Large intestine (tissue), 3 donors: ENCODE measurements at regions not wholly inside any gene's neighbourhood (a gene's known extent, or its start where the extent isn't known, plus 50 kb on each side); places are given as distances from the start of the nearest gene placed in this dataset.

Experiments
- DNase-seq, 2 donors: peaks; one replicate each; pipeline versions ENCODE4 v3.0.0 to v3.0.0-alpha.2; 2013
- H3K27ac ChIP-seq: one replicate; pipeline ENCODE4 v1.5.1; 2013; ENCODE audit warnings: low read length
- H3K27me3 ChIP-seq: 2 replicates; pipeline ENCODE4 v1.6.1; 2013; ENCODE audit warnings: low read length; ENCODE audit not compliant: control insufficient read depth, insufficient read depth
- H3K36me3 ChIP-seq: 2 replicates; pipeline ENCODE4 v1.6.1; 2013; ENCODE audit warnings: low read length; ENCODE audit not compliant: control insufficient read depth, insufficient read depth
- H3K4me1 ChIP-seq: one replicate; pipeline ENCODE4 v1.6.1; 2013; ENCODE audit warnings: low read length; ENCODE audit not compliant: control insufficient read depth, insufficient read depth
- H3K4me3 ChIP-seq: one replicate; pipeline ENCODE4 v1.5.1; 2013; ENCODE audit warnings: low read length
- H3K9me3 ChIP-seq: one replicate; pipeline ENCODE4 v1.6.1; 2013; ENCODE audit warnings: mild to moderate bottlenecking, low read depth, low read length, moderate library complexity; ENCODE audit not compliant: control insufficient read depth
- WGBS: methylation state at CpG from one replicate; pipeline ENCODE4 v1.1.5; 2013; ENCODE audit warnings: low lambda C conversion rate; ENCODE audit not compliant: insufficient coverage; 5-methylcytosine and 5-hydroxymethylcytosine counted together

GRCh38 chr2:15782769-15783294 lies 157.5 kb upstream of the MYCN start:
- Histone ChIP-seq H3K27me3 (peaks cover 13% of the 10 kb centered on the region), H3K27ac (no peak overlapping the region), H3K36me3 (no peaks in the 10 kb centered on the region), H3K9me3 (no peaks in the 10 kb centered on the region), H3K4me3 (no peak overlapping the region), H3K4me1 (peaks cover 14% of the 10 kb centered on the region)
- 100% methylated on average over 1 of the region's 7 CpGs for whole genome bisulfite sequencing
- DNase-seq = no peak

GRCh38 chr2:15783489-15783888 lies 156.9 kb upstream of the MYCN start:
- Histone ChIP-seq H3K4me3 (no peak overlapping the region), H3K27me3 (peaks cover 13% of the 10 kb centered on the region)
- WGBS = no CpG with 5 or more reads among the region's 6 CpGs

GRCh38 chr2:15784106-15784885 lies 156.1 kb upstream of the MYCN start:
- Histone ChIP-seq H3K27me3 (peaks cover 13% of the 10 kb centered on the region), H3K4me3 (no peak overlapping the region), H3K4me1 (peaks cover 14% of the 10 kb centered on the region), H3K36me3 (no peaks in the 10 kb centered on the region), H3K9me3 (no peaks in the 10 kb centered on the region), H3K27ac (no peak overlapping the region)
- 90% methylated on average over 2 of the region's 13 CpGs for WGBS
- DNase-seq = no peak

More at GRCh38 chr2:15783489-15783888, 156.9 kb upstream of the MYCN start:
- Histone ChIP-seq H3K9me3 (no peaks in the 10 kb centered on the region), H3K27ac (no peak overlapping the region), H3K4me1 (peaks cover 14% of the 10 kb centered on the region), H3K36me3 (no peaks in the 10 kb centered on the region)
- no peak for DNase-seq

- Histone ChIP-seq H3K36me3 (no peaks in the 10 kb centered on the region), H3K27ac (no peak overlapping the region), H3K27me3 (peaks cover 13% of the 10 kb centered on the region), H3K4me3 (no peak overlapping the region), H3K9me3 (no peaks in the 10 kb centered on the region), H3K4me1 (peaks cover 14% of the 10 kb centered on the region)
- 100% methylated on average over 3 of the region's 21 CpGs for WGBS
- no peak for DNase-seq
Observed at GRCh38 chr2:15784886-15785801, 155.2 kb upstream of the MYCN start.

GRCh38 chr2:15786003-15786654 lies 154.2 kb upstream of the MYCN start:
- Histone ChIP-seq H3K36me3 (no peaks in the 10 kb centered on the region), H3K4me1 (peaks cover 13% of the 10 kb centered on the region), H3K4me3 (no peak overlapping the region), H3K27me3 (peaks cover 13% of the 10 kb centered on the region), H3K9me3 (no peaks in the 10 kb centered on the region), H3K27ac (no peak overlapping the region)
- no peak for DNase-seq
- no CpG with 5 or more reads among the region's 11 CpGs for WGBS

GRCh38 chr2:15786901-15787300 lies 153.4 kb upstream of the MYCN start:
- no peak overlapping the region for H3K4me3 ChIP-seq
- peaks cover 11% of the 10 kb centered on the region for H3K4me1 ChIP-seq
- H3K27me3 ChIP-seq = peaks cover 12% of the 10 kb centered on the region
- DNase-seq = no peak
- no peaks in the 10 kb centered on the region for H3K36me3 ChIP-seq
- H3K9me3 ChIP-seq = no peaks in the 10 kb centered on the region
- WGBS = no CpG with 5 or more reads among the region's 2 CpGs
- no peak overlapping the region for H3K27ac ChIP-seq

GRCh38 chr2:15787535-15788454 lies 152.6 kb upstream of the MYCN start:
- DNase-seq = no peak
- Histone ChIP-seq H3K9me3 (no peaks in the 10 kb centered on the region), H3K36me3 (no peaks in the 10 kb centered on the region), H3K27ac (no peak overlapping the region), H3K4me3 (no peak overlapping the region), H3K27me3 (peaks cover 3% of the 10 kb centered on the region), H3K4me1 (peaks cover 2% of the 10 kb centered on the region)
- WGBS = 100% methylated on average over 1 of the region's 3 CpGs

GRCh38 chr2:15788455-15788829 lies 151.9 kb upstream of the MYCN start:
- Histone ChIP-seq H3K27ac (no peak overlapping the region), H3K4me1 (no peaks in the 10 kb centered on the region), H3K36me3 (no peaks in the 10 kb centered on the region), H3K9me3 (no peaks in the 10 kb centered on the region), H3K27me3 (no peaks in the 10 kb centered on the region), H3K4me3 (no peak overlapping the region)
- WGBS = no CpG with 5 or more reads among the region's 11 CpGs
- no peak for DNase-seq

GRCh38 chr2:15788830-15789229 lies 151.5 kb upstream of the MYCN start:
- Histone ChIP-seq H3K4me1 (no peaks in the 10 kb centered on the region), H3K36me3 (no peaks in the 10 kb centered on the region), H3K9me3 (no peaks in the 10 kb centered on the region), H3K27me3 (peaks cover 2% of the 10 kb centered on the region), H3K27ac (no peak overlapping the region), H3K4me3 (no peak overlapping the region)
- no peak for DNase-seq
- no CpG with 5 or more reads among the region's 9 CpGs for WGBS
